ENCODE measurements at regions not wholly inside any gene's neighbourhood (a gene's known extent, or its start where the extent isn't known, plus 50 kb on each side); places are given as distances from the start of the nearest gene placed in this dataset.

- TF ChIP-seq POLR2AphosphoS5 (IDR thresholded peaks at IDR 0.05; ENCODE audit: low read depth, low read length) (no peak), EGR1 (IDR thresholded peaks at IDR 0.05; ENCODE audit: borderline replicate concordance, low read depth, low read length) (no peak), POLR2A (IDR thresholded peaks at IDR 0.05; ENCODE audit: control extremely low read depth in 1 of 2, low read depth in 2 of 2, low read length in 2 of 2) (no peak)
- TF ChIP-seq, protein P1, sequence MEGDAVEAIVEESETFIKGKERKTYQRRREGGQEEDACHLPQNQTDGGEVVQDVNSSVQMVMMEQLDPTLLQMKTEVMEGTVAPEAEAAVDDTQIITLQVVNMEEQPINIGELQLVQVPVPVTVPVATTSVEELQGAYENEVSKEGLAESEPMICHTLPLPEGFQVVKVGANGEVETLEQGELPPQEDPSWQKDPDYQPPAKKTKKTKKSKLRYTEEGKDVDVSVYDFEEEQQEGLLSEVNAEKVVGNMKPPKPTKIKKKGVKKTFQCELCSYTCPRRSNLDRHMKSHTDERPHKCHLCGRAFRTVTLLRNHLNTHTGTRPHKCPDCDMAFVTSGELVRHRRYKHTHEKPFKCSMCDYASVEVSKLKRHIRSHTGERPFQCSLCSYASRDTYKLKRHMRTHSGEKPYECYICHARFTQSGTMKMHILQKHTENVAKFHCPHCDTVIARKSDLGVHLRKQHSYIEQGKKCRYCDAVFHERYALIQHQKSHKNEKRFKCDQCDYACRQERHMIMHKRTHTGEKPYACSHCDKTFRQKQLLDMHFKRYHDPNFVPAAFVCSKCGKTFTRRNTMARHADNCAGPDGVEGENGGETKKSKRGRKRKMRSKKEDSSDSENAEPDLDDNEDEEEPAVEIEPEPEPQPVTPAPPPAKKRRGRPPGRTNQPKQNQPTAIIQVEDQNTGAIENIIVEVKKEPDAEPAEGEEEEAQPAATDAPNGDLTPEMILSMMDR (IDR thresholded peaks at IDR 0.05; ENCODE audit: control extremely low read depth in 1 of 3, insufficient read depth in 1 of 3, low read depth in 1 of 3, low read length in 3 of 3): no peak
These were observed 746.3 kb upstream of the SLC10A2 start for GRCh38 chr13:103812558-103812957.
